Neural progenitor cell (in vitro differentiated cells): ENCODE measurements at regions not wholly inside any gene's neighbourhood (a gene's known extent, or its start where the extent isn't known, plus 50 kb on each side); places are given as distances from the start of the nearest gene placed in this dataset.

ENCODE experiments used
- DNase-seq: peaks from one replicate; pipeline ENCODE4 v3.0.0-alpha.2; 2016; ENCODE audit warnings: low spot score
- H2AFZ ChIP-seq: fragments of 200-600 bp; sonication (generic); replicated peaks from 2 replicates; pipeline ENCODE4 v1.6.1; 2016; ENCODE audit warnings: antibody characterized with exemption
- H3F3A ChIP-seq: fragments of 200-600 bp; sonication (generic); 2 replicates; pipeline ENCODE4 v1.6.1; 2016; ENCODE audit warnings: antibody characterized with exemption, low read depth
- H3K27ac ChIP-seq: fragments of 200-600 bp; sonication (generic); 2 replicates; pipeline ENCODE4 v1.5.1; 2016; ENCODE audit warnings: mild to moderate bottlenecking
- H3K27me3 ChIP-seq: fragments of 200-600 bp; sonication (generic); 2 replicates; pipeline ENCODE4 v1.6.1; 2016; ENCODE audit warnings: mild to moderate bottlenecking, moderate library complexity
- H3K36me3 ChIP-seq: fragments of 200-600 bp; sonication (generic); 2 replicates; pipeline ENCODE4 v1.5.1; 2016
- H3K4me1 ChIP-seq: fragments of 200-600 bp; sonication (generic); 2 replicates; pipeline ENCODE4 v1.6.1; 2016; ENCODE audit warnings: mixed run types
- H3K4me2 ChIP-seq: fragments of 200-600 bp; sonication (generic); 2 replicates; pipeline ENCODE4 v1.6.1; 2016
- H3K4me3 ChIP-seq: fragments of 200-600 bp; sonication (generic); 2 replicates; pipeline ENCODE4 v1.5.1; 2016
- H3K79me2 ChIP-seq: fragments of 200-600 bp; sonication (generic); 2 replicates; pipeline ENCODE4 v1.6.1; 2016; ENCODE audit warnings: low read depth
- H3K9ac ChIP-seq: fragments of 200-600 bp; sonication (generic); 2 replicates; pipeline ENCODE4 v1.6.1; 2016
- H3K9me3 ChIP-seq: fragments of 200-600 bp; sonication (generic); 2 replicates; pipeline ENCODE4 v1.5.1; 2016; ENCODE audit warnings: low read depth
- H4K20me1 ChIP-seq: fragments of 200-600 bp; sonication (generic); 2 replicates; pipeline ENCODE4 v1.6.1; 2016; ENCODE audit warnings: low read depth
- H3K27ac Mint-ChIP-seq: 3 replicates; pipeline ENCODE4 v1.8.0; 2021; ENCODE audit warnings: mixed read lengths
- H3K27me3 Mint-ChIP-seq: 2 replicates; pipeline ENCODE4 v1.8.0; 2022; ENCODE audit warnings: low read depth, mild to moderate bottlenecking, inconsistent platforms, moderate library complexity, mixed read lengths; ENCODE audit not compliant: insufficient read depth
- H3K36me3 Mint-ChIP-seq: 3 replicates; pipeline ENCODE4 v1.8.0; 2021; ENCODE audit warnings: mixed read lengths
- H3K4me1 Mint-ChIP-seq: 3 replicates; pipeline ENCODE4 v1.8.0; 2021; ENCODE audit warnings: mixed read lengths
- H3K4me3 Mint-ChIP-seq: 3 replicates; pipeline ENCODE4 v1.8.0; 2021; ENCODE audit warnings: mild to moderate bottlenecking, moderate library complexity, mixed read lengths
- H3K9me3 Mint-ChIP-seq: 3 replicates; pipeline ENCODE4 v1.8.0; 2020; ENCODE audit warnings: mixed read lengths
- CTCF ChIP-seq: fragments of 200-600 bp; sonication (generic); IDR thresholded peaks from 2 replicates; pipeline ENCODE4 v1.5.1; 2017; ENCODE audit warnings: antibody characterized with exemption, mild to moderate bottlenecking
- EZH2 ChIP-seq: fragments of 200-600 bp; sonication (generic); IDR thresholded peaks from 2 replicates; pipeline ENCODE4 v1.6.1; 2017; ENCODE audit warnings: antibody characterized with exemption, mild to moderate bottlenecking, moderate library complexity
- EZH2phosphoT487 ChIP-seq: fragments of 200-600 bp; sonication (generic); IDR thresholded peaks from 2 replicates; pipeline ENCODE4 v1.6.1; 2017; ENCODE audit warnings: antibody characterized with exemption

- TF ChIP-seq CTCF = no peak
- no peak for TF ChIP-seq EZH2phosphoT487
Observed at GRCh38 chr2:67802291-67802690, 260.5 kb downstream of the C1D start.

GRCh38 chr2:67802824-67803223, 260.0 kb downstream of the C1D start:
- H3K27ac ChIP-seq = no peak overlapping the region
- no peaks in the 10 kb centered on the region for H3K4me1 Mint-ChIP-seq
- peaks cover 3% of the 10 kb centered on the region for H3K9me3 Mint-ChIP-seq
- DNase-seq = no peak
- H3K27me3 ChIP-seq = no peaks in the 10 kb centered on the region
- no peak overlapping the region for H3K4me3 ChIP-seq
- no peak for TF ChIP-seq EZH2phosphoT487
- TF ChIP-seq CTCF = no peak
- TF ChIP-seq EZH2 = no peak
- H3F3A ChIP-seq = no peaks in the 10 kb centered on the region
- no peaks in the 10 kb centered on the region for H3K36me3 Mint-ChIP-seq
- no peaks in the 10 kb centered on the region for H4K20me1 ChIP-seq
- no peaks in the 10 kb centered on the region for H3K79me2 ChIP-seq
- no peaks in the 10 kb centered on the region for H3K36me3 ChIP-seq
- H3K27ac Mint-ChIP-seq = no peak overlapping the region
- H3K27me3 Mint-ChIP-seq = peaks cover 2% of the 10 kb centered on the region
- H2AFZ ChIP-seq = no peak overlapping the region
- no peaks in the 10 kb centered on the region for H3K9me3 ChIP-seq
- H3K4me3 Mint-ChIP-seq = no peak overlapping the region
- no peak overlapping the region for H3K4me2 ChIP-seq
- no peak overlapping the region for H3K9ac ChIP-seq
- no peaks in the 10 kb centered on the region for H3K4me1 ChIP-seq

More at GRCh38 chr2:67802291-67802690, 260.5 kb downstream of the C1D start:
- H3K36me3 ChIP-seq = no peaks in the 10 kb centered on the region
- H3K9me3 ChIP-seq = no peaks in the 10 kb centered on the region
- peaks cover 3% of the 10 kb centered on the region for H3K9me3 Mint-ChIP-seq
- no peak for DNase-seq
- no peaks in the 10 kb centered on the region for H3K27me3 ChIP-seq
- no peak overlapping the region for H3K9ac ChIP-seq
- H3K36me3 Mint-ChIP-seq = no peaks in the 10 kb centered on the region
- peaks cover 1% of the 10 kb centered on the region for H3K4me1 Mint-ChIP-seq
- no peaks in the 10 kb centered on the region for H3K79me2 ChIP-seq
- H3K27me3 Mint-ChIP-seq = peaks cover 2% of the 10 kb centered on the region
- H3K4me3 ChIP-seq = no peak overlapping the region
- H3F3A ChIP-seq = no peaks in the 10 kb centered on the region
- no peak overlapping the region for H3K4me2 ChIP-seq
- H3K27ac ChIP-seq = no peak overlapping the region
- H3K27ac Mint-ChIP-seq = no peak overlapping the region
- H3K4me3 Mint-ChIP-seq = no peak overlapping the region
- no peak overlapping the region for H2AFZ ChIP-seq
- no peaks in the 10 kb centered on the region for H4K20me1 ChIP-seq
- no peaks in the 10 kb centered on the region for H3K4me1 ChIP-seq

- Histone ChIP-seq H3K4me1 (no peaks in the 10 kb centered on the region), H3K9me3 (no peaks in the 10 kb centered on the region), H3K4me3 (no peak overlapping the region), H3K79me2 (no peaks in the 10 kb centered on the region), H3K36me3 (peaks cover 5% of the 10 kb centered on the region), H3K4me2 (no peak overlapping the region), H3F3A (no peaks in the 10 kb centered on the region), H3K27me3 (no peaks in the 10 kb centered on the region), H3K27ac (no peak overlapping the region), H2AFZ (no peak overlapping the region), H3K9ac (no peak overlapping the region), H4K20me1 (no peaks in the 10 kb centered on the region)
- H3K27ac Mint-ChIP-seq = no peak overlapping the region
- no peak overlapping the region for H3K4me3 Mint-ChIP-seq
- H3K4me1 Mint-ChIP-seq = no peaks in the 10 kb centered on the region
- H3K36me3 Mint-ChIP-seq = no peaks in the 10 kb centered on the region
- H3K9me3 Mint-ChIP-seq = peaks cover 16% of the 10 kb centered on the region
- no peak for TF ChIP-seq EZH2phosphoT487
- TF ChIP-seq EZH2 = no peak
- TF ChIP-seq CTCF = no peak
- H3K27me3 Mint-ChIP-seq = peaks cover 4% of the 10 kb centered on the region
- DNase-seq = no peak
Observed at GRCh38 chr2:67806816-67807215, 256.0 kb downstream of the C1D start.

- no peak overlapping the region for H3K27ac Mint-ChIP-seq
- H3K9ac ChIP-seq = no peak overlapping the region
- no peaks in the 10 kb centered on the region for H3K27me3 ChIP-seq
- no peaks in the 10 kb centered on the region for H4K20me1 ChIP-seq
- no peak overlapping the region for H3K4me3 ChIP-seq
- H3K27ac ChIP-seq = no peak overlapping the region
- no peaks in the 10 kb centered on the region for H3K4me1 ChIP-seq
- peaks cover 20% of the 10 kb centered on the region for H3K9me3 Mint-ChIP-seq
- H2AFZ ChIP-seq = no peak overlapping the region
- peaks cover 5% of the 10 kb centered on the region for H3K36me3 ChIP-seq
- H3K79me2 ChIP-seq = no peaks in the 10 kb centered on the region
- H3F3A ChIP-seq = no peaks in the 10 kb centered on the region
- H3K4me2 ChIP-seq = no peak overlapping the region
- no peaks in the 10 kb centered on the region for H3K36me3 Mint-ChIP-seq
- H3K9me3 ChIP-seq = no peaks in the 10 kb centered on the region
- no peak for DNase-seq
- H3K4me3 Mint-ChIP-seq = no peak overlapping the region
- peaks cover 4% of the 10 kb centered on the region for H3K27me3 Mint-ChIP-seq
- no peak for TF ChIP-seq EZH2phosphoT487
- H3K4me1 Mint-ChIP-seq = no peaks in the 10 kb centered on the region
Observed at GRCh38 chr2:67808112-67808511, 254.7 kb downstream of the C1D start.
